ENCODE measurements at regions not wholly inside any gene's neighbourhood (a gene's known extent, or its start where the extent isn't known, plus 50 kb on each side); places are given as distances from the start of the nearest gene placed in this dataset.

- no peak overlapping the region for H3K27ac ChIP-seq (ENCODE audit: low read depth, low read length)
- no peaks in the 10 kb centered on the region for H3K9me3 ChIP-seq (ENCODE audit: insufficient read depth in 2 of 2, low read depth in 1 of 2, low read length in 1 of 2)
- no peak for TF ChIP-seq RNF2 (IDR thresholded peaks at IDR 0.05; ENCODE audit: borderline replicate concordance, low read depth, low read length, missing control alignments, poor library complexity, severe bottlenecking)
- TF ChIP-seq HDAC2 (IDR thresholded peaks at IDR 0.05; ENCODE audit: borderline replicate concordance in 1 of 2, low read depth in 2 of 2, low read length in 2 of 2), result no peak
- TF ChIP-seq, protein P1, sequence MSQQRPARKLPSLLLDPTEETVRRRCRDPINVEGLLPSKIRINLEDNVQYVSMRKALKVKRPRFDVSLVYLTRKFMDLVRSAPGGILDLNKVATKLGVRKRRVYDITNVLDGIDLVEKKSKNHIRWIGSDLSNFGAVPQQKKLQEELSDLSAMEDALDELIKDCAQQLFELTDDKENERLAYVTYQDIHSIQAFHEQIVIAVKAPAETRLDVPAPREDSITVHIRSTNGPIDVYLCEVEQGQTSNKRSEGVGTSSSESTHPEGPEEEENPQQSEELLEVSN (IDR thresholded peaks at IDR 0.05), result no peak
- no peak for TF ChIP-seq CEBPB (IDR thresholded peaks at IDR 0.05; ENCODE audit: low read depth, low read length)
- no peak for TF ChIP-seq KDM1A (IDR thresholded peaks at IDR 0.05; ENCODE audit: borderline replicate concordance, low read length)
- no peak for TF ChIP-seq SIRT6 (IDR thresholded peaks at IDR 0.05; ENCODE audit: low read length)
- TF ChIP-seq SP2 (IDR thresholded peaks at IDR 0.05; ENCODE audit: low read length), result no peak
- no peak for TF ChIP-seq SP1 (IDR thresholded peaks at IDR 0.05; ENCODE audit: low read depth, low read length)
- TF ChIP-seq ZNF274 (IDR thresholded peaks at IDR 0.05; ENCODE audit: borderline replicate concordance, extremely low read depth, low read length), result no peak
- no peak for TF ChIP-seq HDAC6 (IDR thresholded peaks at IDR 0.05; ENCODE audit: low read depth, low read length)
- TF ChIP-seq EZH2 (IDR thresholded peaks at IDR 0.05; ENCODE audit: low read depth, low read length, severe bottlenecking), result no peak
- TF ChIP-seq ASH2L (IDR thresholded peaks at IDR 0.05; ENCODE audit: low read length), result no peak
- no peak for TF ChIP-seq CHD1 (IDR thresholded peaks at IDR 0.05; ENCODE audit: low read depth, low read length)
- no peak for TF ChIP-seq CBX8 (IDR thresholded peaks at IDR 0.05; ENCODE audit: borderline replicate concordance, low read depth, low read length)
- no peak for TF ChIP-seq BRCA1 (IDR thresholded peaks at IDR 0.05; ENCODE audit: low read depth, low read length)
These were observed 754.2 kb downstream of the SORCS1 start for GRCh38 chr10:106410331-106410730.

More at GRCh38 chr10:106410331-106410730, 754.2 kb downstream of the SORCS1 start:
- H2BK120ac ChIP-seq (replicated peaks; ENCODE audit: low read depth, low read length), result no peak overlapping the region
- no peak overlapping the region for H4K8ac ChIP-seq (ENCODE audit: extremely low read depth, insufficient read depth, low read length)
- H3K36me3 ChIP-seq (ENCODE audit: control insufficient read depth in 2 of 4, insufficient read depth in 4 of 4, low read length in 3 of 4), result no peaks in the 10 kb centered on the region
- H3K18ac ChIP-seq (ENCODE audit: extremely low read depth, low read length), result no peak overlapping the region
- H2BK12ac ChIP-seq (ENCODE audit: low read depth, low read length), result no peak overlapping the region
- no peak overlapping the region for H2BK20ac ChIP-seq (ENCODE audit: low read length)
- H3K4me1 ChIP-seq (replicated peaks in 1 of 4; ENCODE audit: control insufficient read depth in 3 of 4, insufficient read depth in 4 of 4, low read length in 3 of 4), result no peaks in the 10 kb centered on the region
- DNase-seq (ENCODE audit: low read depth in 1 of 2, low spot score in 2 of 2), result no peak
- WGBS, 2 experiments (ENCODE audit: extremely low coverage in 1 of 2, insufficient coverage in 1 of 2, insufficient read length in 1 of 2, insufficient replicate concordance in 2 of 2, low coverage in 1 of 2, low lambda C conversion rate in 2 of 2, missing lambda C conversion rate in 1 of 2), result 89% methylated on average over 1 of the region's 1 CpG; no CpG with 5 or more reads in 1 of the 2 experiments
- no peaks in the 10 kb centered on the region for H3K27me3 ChIP-seq (replicated peaks in 1 of 4; ENCODE audit: control insufficient read depth in 3 of 4, extremely low read depth in 1 of 4, insufficient read depth in 3 of 4, low read length in 3 of 4)
- H4K5ac ChIP-seq (ENCODE audit: insufficient read length, low read depth, low read length), result no peak overlapping the region
- H3K4ac ChIP-seq (replicated peaks; ENCODE audit: insufficient read length, low read depth, low read length), result no peak overlapping the region
- no peak overlapping the region for H2BK5ac ChIP-seq (ENCODE audit: low read depth, low read length)
- no peak overlapping the region for H2AK5ac ChIP-seq (ENCODE audit: low read depth, low read length)
- no peak overlapping the region for H3K56ac ChIP-seq (replicated peaks; ENCODE audit: insufficient read length, low read depth, low read length)
- no peak overlapping the region for H3K4me3 ChIP-seq (ENCODE audit: extremely low read depth in 1 of 4, insufficient read depth in 2 of 4, low read depth in 3 of 4, low read length in 4 of 4)
- H3K14ac ChIP-seq (ENCODE audit: insufficient read length), result no peak overlapping the region
- no peak overlapping the region for H3K9ac ChIP-seq (replicated peaks in 1 of 4; ENCODE audit: extremely low read depth in 1 of 4, low read depth in 3 of 4, low read length in 3 of 4)
- H2BK15ac ChIP-seq (ENCODE audit: low read length), result no peak overlapping the region
- H3K23ac ChIP-seq (ENCODE audit: insufficient read length), result no peak overlapping the region
- FAIRE-seq, result no peak
- H4K20me1 ChIP-seq (replicated peaks in 1 of 2; ENCODE audit: control insufficient read depth in 1 of 2, insufficient read depth in 2 of 2, low read length in 2 of 2), result no peaks in the 10 kb centered on the region
- H3K4me2 ChIP-seq (ENCODE audit: insufficient read depth in 1 of 2, low read depth in 2 of 2, low read length in 2 of 2), result no peak overlapping the region
- CTCF ChIA-PET (ENCODE audit: partially characterized antibody), result interaction anchor here (1.1 to 1.2 kb wide), 2 partner anchors 14 to 55 kb away, joined by 3 read pairs; no protein-coding TSS in a partner anchor
- no peaks in the 10 kb centered on the region for H3K79me1 ChIP-seq (ENCODE audit: low read depth, low read length)
- no peaks in the 10 kb centered on the region for H3K79me2 ChIP-seq (ENCODE audit: control insufficient read depth in 1 of 2, insufficient read depth in 2 of 2, low read length in 2 of 2)
- no peaks in the 10 kb centered on the region for H3K23me2 ChIP-seq (ENCODE audit: low read depth, low read length)
- no peak overlapping the region for H4K91ac ChIP-seq (replicated peaks; ENCODE audit: insufficient read length, low read length)
- no peak overlapping the region for H2AFZ ChIP-seq (ENCODE audit: low read length)
- POLR2A ChIA-PET (ENCODE audit: partially characterized antibody), result no interaction called here
